ENCODE measurements at regions not wholly inside any gene's neighbourhood (a gene's known extent, or its start where the extent isn't known, plus 50 kb on each side); places are given as distances from the start of the nearest gene placed in this dataset.

- Histone ChIP-seq H3K27ac (ENCODE audit: low read depth, low read length, poor library complexity, severe bottlenecking) (no peak overlapping the region), H3K9me2 (ENCODE audit: low read depth, low read length) (no peaks in the 10 kb centered on the region), H3F3A (ENCODE audit: insufficient read depth, low read length) (no peaks in the 10 kb centered on the region), H2AFZ (ENCODE audit: low read length) (no peak overlapping the region), H3K9ac (ENCODE audit: low read length) (no peak overlapping the region), H3K4me3 (ENCODE audit: low read depth, low read length, poor library complexity, severe bottlenecking) (no peak overlapping the region), H3K9me3 (ENCODE audit: low read length) (no peaks in the 10 kb centered on the region), H3K4me2 (ENCODE audit: low read length) (no peak overlapping the region), H3K4me1 (ENCODE audit: insufficient read depth, low read length, severe bottlenecking) (no peaks in the 10 kb centered on the region), H3K79me2 (ENCODE audit: insufficient read depth, low read length) (no peaks in the 10 kb centered on the region), H4K20me1 (ENCODE audit: insufficient read depth, low read length) (no peaks in the 10 kb centered on the region), H3K27me3 (ENCODE audit: insufficient read depth, low read length) (no peaks in the 10 kb centered on the region), H3K36me3 (ENCODE audit: insufficient read depth, low read length) (no peaks in the 10 kb centered on the region)
- no peak for TF ChIP-seq CTCF (IDR thresholded peaks at IDR 0.05; ENCODE audit: low read length)
- no peak for TF ChIP-seq EZH2 (IDR thresholded peaks at IDR 0.05; ENCODE audit: borderline replicate concordance, low read length)
Measured at GRCh38 chr5:165871291-165871690, 2365.9 kb downstream of the MAT2B start.

GRCh38 chr5:165874851-165875250 is 2369.4 kb downstream of the MAT2B start:
- Histone ChIP-seq H3K27ac (ENCODE audit: low read depth, low read length, poor library complexity, severe bottlenecking) (no peak overlapping the region), H3K4me3 (ENCODE audit: low read depth, low read length, poor library complexity, severe bottlenecking) (no peak overlapping the region), H4K20me1 (ENCODE audit: insufficient read depth, low read length) (no peaks in the 10 kb centered on the region), H2AFZ (ENCODE audit: low read length) (no peak overlapping the region), H3K36me3 (ENCODE audit: insufficient read depth, low read length) (no peaks in the 10 kb centered on the region), H3K9me2 (ENCODE audit: low read depth, low read length) (no peaks in the 10 kb centered on the region), H3K9ac (ENCODE audit: low read length) (no peak overlapping the region), H3K27me3 (ENCODE audit: insufficient read depth, low read length) (no peaks in the 10 kb centered on the region), H3F3A (ENCODE audit: insufficient read depth, low read length) (no peaks in the 10 kb centered on the region), H3K9me3 (ENCODE audit: low read length) (no peaks in the 10 kb centered on the region), H3K4me1 (ENCODE audit: insufficient read depth, low read length, severe bottlenecking) (no peaks in the 10 kb centered on the region), H3K4me2 (ENCODE audit: low read length) (no peak overlapping the region), H3K79me2 (ENCODE audit: insufficient read depth, low read length) (no peaks in the 10 kb centered on the region)
- TF ChIP-seq CTCF (IDR thresholded peaks at IDR 0.05; ENCODE audit: low read length): no peak
- no peak for TF ChIP-seq EZH2 (IDR thresholded peaks at IDR 0.05; ENCODE audit: borderline replicate concordance, low read length)

GRCh38 chr5:165876538-165876937 is 2371.1 kb downstream of the MAT2B start:
- H3K79me2 ChIP-seq (ENCODE audit: insufficient read depth, low read length): no peaks in the 10 kb centered on the region

More at GRCh38 chr5:165876538-165876937, 2371.1 kb downstream of the MAT2B start:
- Histone ChIP-seq H3F3A (ENCODE audit: insufficient read depth, low read length) (no peaks in the 10 kb centered on the region), H3K27ac (ENCODE audit: low read depth, low read length, poor library complexity, severe bottlenecking) (no peak overlapping the region), H3K36me3 (ENCODE audit: insufficient read depth, low read length) (no peaks in the 10 kb centered on the region), H3K9me3 (ENCODE audit: low read length) (no peaks in the 10 kb centered on the region), H3K9ac (ENCODE audit: low read length) (no peak overlapping the region), H3K4me3 (ENCODE audit: low read depth, low read length, poor library complexity, severe bottlenecking) (no peak overlapping the region), H3K4me1 (ENCODE audit: insufficient read depth, low read length, severe bottlenecking) (no peaks in the 10 kb centered on the region), H3K9me2 (ENCODE audit: low read depth, low read length) (no peaks in the 10 kb centered on the region), H3K4me2 (ENCODE audit: low read length) (no peak overlapping the region), H4K20me1 (ENCODE audit: insufficient read depth, low read length) (no peaks in the 10 kb centered on the region), H2AFZ (ENCODE audit: low read length) (no peak overlapping the region), H3K27me3 (ENCODE audit: insufficient read depth, low read length) (no peaks in the 10 kb centered on the region)
- TF ChIP-seq EZH2 (IDR thresholded peaks at IDR 0.05; ENCODE audit: borderline replicate concordance, low read length): no peak
- TF ChIP-seq CTCF (IDR thresholded peaks at IDR 0.05; ENCODE audit: low read length): no peak
